Peyer's patch (tissue), 4 donors: ENCODE measurements at regions not wholly inside any gene's neighbourhood (a gene's known extent, or its start where the extent isn't known, plus 50 kb on each side); places are given as distances from the start of the nearest gene placed in this dataset.

Source experiments
- DNase-seq, 3 donors: peaks; one replicate each; pipeline ENCODE4 v3.0.0-alpha.2; 2017 to 2019
- H3K27ac ChIP-seq, 4 donors: fragments of 200-600 bp; sonication (generic); one replicate each; pipeline ENCODE4 v1.5.1; 2016 to 2019
- H3K27me3 ChIP-seq, 2 donors: fragments of 200-600 bp; sonication (generic); one replicate each; pipeline ENCODE4 v1.5.1; 2019
- H3K36me3 ChIP-seq, 3 donors: fragments of 200-600 bp; sonication (generic); one replicate each; pipeline ENCODE4 v1.5.1; 2016 to 2019
- H3K4me1 ChIP-seq, 4 donors: fragments of 200-600 bp; sonication (generic); one replicate each; pipeline ENCODE4 v1.5.1; 2016 to 2019
- H3K4me3 ChIP-seq, 4 donors: fragments of 200-600 bp; sonication (generic); 1 replicate in 3 of 4; 2 replicates in 1 of 4; pipeline ENCODE4 v1.5.1; 2016 to 2019; ENCODE audit warnings: mild to moderate bottlenecking in 1 of 4
- H3K9me3 ChIP-seq, 4 donors: fragments of 200-600 bp; sonication (generic); one replicate each; pipeline ENCODE4 v1.5.1; 2016 to 2019; ENCODE audit warnings: mild to moderate bottlenecking in 1 of 4
- POLR2A ChIP-seq, 2 donors: fragments of 450-650 bp; IDR thresholded peaks; one replicate each; pipeline ENCODE4 v1.5.1; 2017; ENCODE audit warnings: antibody characterized with exemption in 2 of 2, mild to moderate bottlenecking in 2 of 2, moderate library complexity in 2 of 2
- TF ChIP-seq, protein P1 (sequence below), 6 experiments: fragments of 450-650 bp in 4 of 6; fragments of 200-600 bp in 2 of 6; sonication (generic) in 1 of 6; IDR thresholded peaks; one replicate each; pipeline ENCODE4 v1.5.1; 2017 to 2019; ENCODE audit warnings: antibody characterized with exemption in 6 of 6, mild to moderate bottlenecking in 3 of 6, moderate library complexity in 1 of 6

DNA sequence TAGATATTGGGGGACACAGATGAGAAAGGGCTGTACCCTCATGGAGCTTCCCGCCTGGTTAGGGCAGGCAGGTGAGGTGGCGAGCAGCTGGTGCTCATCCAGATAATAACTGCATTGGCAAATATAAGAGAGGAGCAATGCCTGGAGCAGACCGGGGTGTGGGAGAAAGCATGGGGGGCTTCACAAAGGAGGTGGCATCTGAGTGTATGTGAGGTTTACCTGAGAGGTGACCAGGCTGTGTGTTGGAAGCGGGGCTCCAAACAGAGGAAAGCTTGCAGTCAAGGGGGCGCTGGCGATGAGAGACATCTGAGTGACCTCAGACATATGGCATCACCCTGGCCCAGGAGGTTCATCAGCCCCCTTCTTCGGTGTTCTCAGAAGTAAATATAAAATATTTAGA lies 72.1 kb upstream of the PMEPA1 start:
- Histone ChIP-seq H3K36me3 (no peaks in the 10 kb centered on the region), H3K9me3 (no peaks in the 10 kb centered on the region), H3K4me1 (no peaks in the 10 kb centered on the region), H3K27me3 (no peaks in the 10 kb centered on the region), H3K4me3 (no peak overlapping the region), H3K27ac (no peak overlapping the region)
- DNase-seq = no peak
- TF ChIP-seq POLR2A (IDR thresholded peaks at IDR 0.05) = no peak
- TF ChIP-seq, protein P1, sequence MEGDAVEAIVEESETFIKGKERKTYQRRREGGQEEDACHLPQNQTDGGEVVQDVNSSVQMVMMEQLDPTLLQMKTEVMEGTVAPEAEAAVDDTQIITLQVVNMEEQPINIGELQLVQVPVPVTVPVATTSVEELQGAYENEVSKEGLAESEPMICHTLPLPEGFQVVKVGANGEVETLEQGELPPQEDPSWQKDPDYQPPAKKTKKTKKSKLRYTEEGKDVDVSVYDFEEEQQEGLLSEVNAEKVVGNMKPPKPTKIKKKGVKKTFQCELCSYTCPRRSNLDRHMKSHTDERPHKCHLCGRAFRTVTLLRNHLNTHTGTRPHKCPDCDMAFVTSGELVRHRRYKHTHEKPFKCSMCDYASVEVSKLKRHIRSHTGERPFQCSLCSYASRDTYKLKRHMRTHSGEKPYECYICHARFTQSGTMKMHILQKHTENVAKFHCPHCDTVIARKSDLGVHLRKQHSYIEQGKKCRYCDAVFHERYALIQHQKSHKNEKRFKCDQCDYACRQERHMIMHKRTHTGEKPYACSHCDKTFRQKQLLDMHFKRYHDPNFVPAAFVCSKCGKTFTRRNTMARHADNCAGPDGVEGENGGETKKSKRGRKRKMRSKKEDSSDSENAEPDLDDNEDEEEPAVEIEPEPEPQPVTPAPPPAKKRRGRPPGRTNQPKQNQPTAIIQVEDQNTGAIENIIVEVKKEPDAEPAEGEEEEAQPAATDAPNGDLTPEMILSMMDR (IDR thresholded peaks at IDR 0.05) = no peak

DNA sequence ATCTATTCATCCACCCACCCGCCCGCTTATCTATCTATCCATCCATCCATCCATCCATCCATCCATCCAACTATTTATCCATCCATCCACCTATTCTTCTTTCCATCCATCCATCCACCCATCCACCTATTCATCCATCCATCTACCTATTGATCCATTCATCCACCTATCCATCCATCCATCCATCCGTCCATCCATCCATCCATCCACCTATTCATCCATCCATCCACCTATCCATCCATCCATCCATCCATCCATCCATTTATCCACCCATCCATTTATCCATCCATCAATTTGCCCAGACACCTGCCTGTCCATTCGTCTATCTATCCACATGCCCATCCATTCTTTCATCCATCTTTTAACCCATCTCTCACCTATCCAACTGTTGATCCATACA lies 71.1 kb upstream of the PMEPA1 start:
- Histone ChIP-seq H3K36me3 (no peaks in the 10 kb centered on the region), H3K4me1 (no peaks in the 10 kb centered on the region), H3K4me3 (no peak overlapping the region), H3K27ac (no peak overlapping the region), H3K9me3 (no peaks in the 10 kb centered on the region), H3K27me3 (no peaks in the 10 kb centered on the region)
- no peak for TF ChIP-seq POLR2A (IDR thresholded peaks at IDR 0.05)
- TF ChIP-seq, protein P1 (IDR thresholded peaks at IDR 0.05) = no peak
- DNase-seq = no peak

DNA sequence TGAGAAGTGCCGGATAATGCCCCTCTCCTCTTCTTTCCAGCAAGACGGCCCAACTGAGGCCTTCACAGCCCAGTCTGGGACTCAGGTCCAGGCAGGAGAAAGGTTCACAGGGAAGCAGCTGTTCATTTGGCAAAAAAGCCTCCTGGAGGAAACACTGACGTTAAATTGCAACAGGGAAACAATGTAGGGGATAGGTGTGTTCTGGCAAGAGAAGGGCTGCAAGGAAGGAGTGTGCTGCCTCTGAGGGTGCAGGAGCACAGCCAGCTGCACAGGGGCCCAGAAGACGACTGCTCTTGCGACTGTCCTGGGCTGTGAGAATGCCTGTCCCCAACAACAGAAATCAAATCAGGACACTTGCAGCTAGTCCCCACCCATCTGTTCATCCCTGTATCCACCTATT lies 70.6 kb upstream of the PMEPA1 start:
- Histone ChIP-seq H3K27ac (no peak overlapping the region), H3K4me1 (no peaks in the 10 kb centered on the region), H3K9me3 (no peaks in the 10 kb centered on the region), H3K36me3 (no peaks in the 10 kb centered on the region), H3K4me3 (no peak overlapping the region), H3K27me3 (no peaks in the 10 kb centered on the region)
- TF ChIP-seq POLR2A (IDR thresholded peaks at IDR 0.05) = no peak
- TF ChIP-seq, protein P1 (IDR thresholded peaks at IDR 0.05) = no peak
- no peak for DNase-seq

DNA sequence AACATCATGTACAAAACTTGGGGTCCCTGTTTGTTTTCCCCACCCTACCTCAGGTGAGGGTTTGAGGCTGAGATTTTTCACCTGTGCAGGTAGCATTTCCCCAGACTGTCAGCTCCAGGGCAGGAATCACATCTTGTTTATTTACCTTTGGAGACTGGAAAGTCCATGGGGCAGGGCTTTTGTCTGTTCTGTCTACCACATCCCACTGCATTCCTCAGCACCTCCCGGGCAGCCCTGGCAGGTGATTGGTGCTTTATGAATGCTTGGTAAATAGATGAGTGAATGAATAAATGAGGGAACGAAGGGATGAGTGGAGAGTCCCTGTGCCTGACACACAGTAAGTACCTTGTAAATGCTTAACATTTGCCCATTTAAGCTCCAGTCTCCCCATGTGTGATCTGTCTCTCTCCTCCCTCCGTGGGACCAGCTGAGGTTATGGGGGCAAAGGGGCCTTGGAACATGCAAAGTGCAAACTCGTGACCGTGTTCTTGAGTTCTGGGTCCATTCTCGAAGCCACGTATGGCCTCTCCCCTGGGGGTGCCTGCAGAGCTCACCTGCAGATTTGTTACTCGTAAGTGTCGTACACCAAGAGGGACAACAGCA lies 69.7 kb upstream of the PMEPA1 start:
- H3K4me1 ChIP-seq = no peaks in the 10 kb centered on the region
- H3K27me3 ChIP-seq = no peaks in the 10 kb centered on the region
- H3K9me3 ChIP-seq = no peaks in the 10 kb centered on the region
- H3K4me3 ChIP-seq = no peak overlapping the region
- H3K36me3 ChIP-seq = no peaks in the 10 kb centered on the region
- DNase-seq = peak in 1 of 3 donors; percentile 21
- no peak overlapping the region for H3K27ac ChIP-seq
- TF ChIP-seq POLR2A (IDR thresholded peaks at IDR 0.05) = no peak
- TF ChIP-seq, protein P1 (IDR thresholded peaks at IDR 0.05) = no peak

DNA sequence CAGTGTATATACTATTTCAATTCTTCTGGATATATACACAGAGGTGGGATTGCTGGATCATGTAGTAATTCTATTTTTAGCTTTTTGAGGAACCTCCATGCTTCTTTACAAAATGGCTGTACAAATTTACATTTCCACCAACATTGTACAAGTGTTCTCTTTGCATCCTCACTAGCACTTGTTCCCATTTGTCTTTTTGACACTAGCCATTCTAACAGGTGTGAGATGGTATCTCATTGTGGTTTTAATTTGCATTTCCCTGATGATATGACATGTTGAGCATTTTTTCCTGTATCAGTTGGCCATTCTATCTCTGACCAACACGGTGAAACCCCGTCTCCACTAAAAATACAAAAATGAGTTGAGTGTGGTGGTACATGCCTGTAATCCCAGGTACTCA lies 68.1 kb upstream of the PMEPA1 start:
- no peak overlapping the region for H3K27ac ChIP-seq
- no peaks in the 10 kb centered on the region for H3K27me3 ChIP-seq
- no peaks in the 10 kb centered on the region for H3K36me3 ChIP-seq
- H3K4me1 ChIP-seq = no peaks in the 10 kb centered on the region
- no peak for DNase-seq
- TF ChIP-seq POLR2A (IDR thresholded peaks at IDR 0.05) = no peak
- TF ChIP-seq, protein P1 (IDR thresholded peaks at IDR 0.05) = no peak
- H3K4me3 ChIP-seq = no peak overlapping the region
- no peaks in the 10 kb centered on the region for H3K9me3 ChIP-seq

DNA sequence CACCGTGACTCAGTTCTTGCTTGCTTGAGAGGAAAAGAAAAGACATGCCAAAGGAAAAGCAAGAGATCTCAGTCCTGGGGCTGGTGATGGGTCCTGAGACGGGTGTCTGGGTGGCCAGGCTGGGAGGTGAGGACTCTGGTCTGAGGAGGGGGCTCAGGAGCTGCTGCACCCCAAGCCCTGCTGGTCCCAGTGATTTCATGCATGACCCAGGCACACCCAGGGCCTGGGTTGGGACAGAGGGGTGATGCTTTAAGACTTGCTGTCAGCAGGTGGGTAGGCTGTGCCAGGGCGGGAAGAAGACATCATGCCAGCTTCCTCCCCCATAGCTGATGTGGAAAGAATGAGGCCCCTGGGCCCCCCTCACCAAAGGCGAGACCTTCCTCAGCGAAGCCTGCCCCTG lies 65.1 kb upstream of the PMEPA1 start:
- H3K4me3 ChIP-seq = no peak overlapping the region
- peak in 1 of 3 donors; percentile 23 for DNase-seq
- no peaks in the 10 kb centered on the region for H3K27me3 ChIP-seq
- no peaks in the 10 kb centered on the region for H3K36me3 ChIP-seq
- no peak overlapping the region for H3K27ac ChIP-seq
- no peaks in the 10 kb centered on the region for H3K9me3 ChIP-seq
- no peak for TF ChIP-seq POLR2A (IDR thresholded peaks at IDR 0.05)
- TF ChIP-seq, protein P1 (IDR thresholded peaks at IDR 0.05) = no peak
- no peaks in the 10 kb centered on the region for H3K4me1 ChIP-seq
